IMR-90 (cell line): ENCODE measurements at regions not wholly inside any gene's neighbourhood (a gene's known extent, or its start where the extent isn't known, plus 50 kb on each side); places are given as distances from the start of the nearest gene placed in this dataset.

ENCODE experiments used
- ATAC-seq: fragments of 200-7000 bp; cut with Tn5 transposase; 2 replicates; pipeline ENCODE4 v1.9.1; 2020; ENCODE audit warnings: low read depth, mild to moderate bottlenecking, moderate library complexity
- BruUV-seq: library from RNA; stranded (reverse); fragments of 400-500 nt; replicated peaks from 2 replicates; lab custom pipeline; 2021; lab: Mats Ljungman, UMichigan
- CTCF ChIA-PET: fragments of 300-600 bp; formaldehyde crosslinking; extraction: SDS; loops from one replicate; lab custom pipeline; 2021; ENCODE audit warnings: antibody characterized with exemption; lab: Yijun Ruan, JAX
- POLR2A ChIA-PET: fragments of 300-600 bp; sonication (Branson Sonifier 250); formaldehyde crosslinking; loops from one replicate; lab custom pipeline; 2022; ENCODE audit warnings: antibody characterized with exemption; ENCODE audit not compliant: unreplicated experiment; lab: Charles Lee
- DNase-seq: peaks from one replicate; pipeline ENCODE4 v3.0.0; 2013
- H2AFZ ChIP-seq: replicated peaks from 2 replicates; pipeline ENCODE3; 2013; ENCODE audit warnings: low read length, mild to moderate bottlenecking; ENCODE audit not compliant: poor library complexity
- H2AK5ac ChIP-seq: 2 replicates; pipeline ENCODE4 v1.6.1; 2013; ENCODE audit warnings: low read depth, low read length, inconsistent platforms
- H2AK9ac ChIP-seq: replicated peaks from 2 replicates; pipeline ENCODE3; 2013; ENCODE audit warnings: mild to moderate bottlenecking, low read depth, low read length, moderate library complexity; ENCODE audit not compliant: poor library complexity
- H2BK120ac ChIP-seq: 2 replicates; pipeline ENCODE4 v1.6.1; 2013; ENCODE audit warnings: low read depth, low read length, inconsistent platforms
- H2BK15ac ChIP-seq: 3 replicates; pipeline ENCODE4 v1.6.1; 2013; ENCODE audit warnings: low read depth, low read length, inconsistent platforms
- H2BK20ac ChIP-seq: 2 replicates; pipeline ENCODE4 v1.6.1; 2013; ENCODE audit warnings: low read depth, mild to moderate bottlenecking, inconsistent platforms, low read length, moderate library complexity
- H2BK5ac ChIP-seq: 2 replicates; pipeline ENCODE4 v1.6.1; 2013; ENCODE audit warnings: mild to moderate bottlenecking, low read depth, low read length, inconsistent platforms; ENCODE audit not compliant: poor library complexity, severe bottlenecking
- H3K14ac ChIP-seq: replicated peaks from 2 replicates; pipeline ENCODE4 v1.6.1; 2013; ENCODE audit warnings: low read depth, low read length, inconsistent platforms
- H3K18ac ChIP-seq: 2 replicates; pipeline ENCODE4 v1.6.1; 2013; ENCODE audit warnings: low read depth, low read length, control low read depth
- H3K23ac ChIP-seq: 2 replicates; pipeline ENCODE4 v1.6.1; 2013; ENCODE audit warnings: low read depth, low read length, inconsistent platforms
- H3K27ac ChIP-seq: 2 replicates; pipeline ENCODE4 v1.5.1; 2013; ENCODE audit warnings: mild to moderate bottlenecking, control low read depth, low read length; ENCODE audit not compliant: insufficient read depth
- H3K27me3 ChIP-seq: 2 replicates; pipeline ENCODE4 v1.6.1; 2013; ENCODE audit warnings: low read length; ENCODE audit not compliant: control insufficient read depth, insufficient read depth
- H3K36me3 ChIP-seq: 2 replicates; pipeline ENCODE4 v1.6.1; 2013; ENCODE audit warnings: low read length, mixed read lengths; ENCODE audit not compliant: control insufficient read depth, insufficient read depth
- H3K4ac ChIP-seq: 2 replicates; pipeline ENCODE4 v1.6.1; 2013; ENCODE audit warnings: low read depth, low read length, inconsistent platforms
- H3K4me1 ChIP-seq: 2 replicates; pipeline ENCODE4 v1.6.1; 2013; ENCODE audit warnings: low read length, mixed read lengths; ENCODE audit not compliant: control insufficient read depth, insufficient read depth
- H3K4me2 ChIP-seq: 2 replicates; pipeline ENCODE4 v1.6.1; 2013; ENCODE audit warnings: low read depth, mild to moderate bottlenecking, control low read depth, low read length, moderate library complexity
- H3K4me3 ChIP-seq: 2 replicates; pipeline ENCODE4 v1.5.1; 2013; ENCODE audit warnings: low read depth, mild to moderate bottlenecking, control low read depth, low read length, moderate library complexity; ENCODE audit not compliant: insufficient read depth
- H3K56ac ChIP-seq: 2 replicates; pipeline ENCODE4 v1.6.1; 2013; ENCODE audit warnings: low read length, inconsistent platforms; ENCODE audit not compliant: insufficient read depth; ENCODE audit errors: extremely low read depth
- H3K79me1 ChIP-seq, 2 experiments: 2 replicates each; pipeline ENCODE4 v1.6.1; 2013; ENCODE audit warnings: low read length in 2 of 2, inconsistent platforms in 1 of 2, low read depth in 1 of 2
- H3K9ac ChIP-seq: 2 replicates; pipeline ENCODE4 v1.6.1; 2013; ENCODE audit warnings: low read depth, low read length, control low read depth
- H3K9me1 ChIP-seq: 2 replicates; pipeline ENCODE4 v1.6.1; 2013; ENCODE audit warnings: low read length, inconsistent platforms; ENCODE audit not compliant: insufficient read depth
- H3K9me3 ChIP-seq: 2 replicates; pipeline ENCODE4 v1.6.1; 2013; ENCODE audit warnings: low read length; ENCODE audit not compliant: control insufficient read depth, insufficient read depth
- H4K20me1 ChIP-seq: 2 replicates; pipeline ENCODE4 v1.6.1; 2013; ENCODE audit warnings: low read length, inconsistent platforms; ENCODE audit not compliant: insufficient read depth
- H4K5ac ChIP-seq: 2 replicates; pipeline ENCODE4 v1.6.1; 2013; ENCODE audit warnings: mild to moderate bottlenecking, low read depth, low read length, control low read depth
- H4K8ac ChIP-seq, 2 experiments: 2 replicates each; pipeline ENCODE4 v1.6.1; 2013; ENCODE audit warnings: low read depth in 2 of 2, low read length in 2 of 2, control low read depth in 1 of 2, inconsistent platforms in 1 of 2
- H4K91ac ChIP-seq: 2 replicates; pipeline ENCODE4 v1.6.1; 2013; ENCODE audit warnings: low read depth, low read length, inconsistent platforms; ENCODE audit not compliant: insufficient read depth
- BHLHE40 ChIP-seq: fragments of 150-350 bp; IDR thresholded peaks from 2 replicates; pipeline ENCODE4 v1.6.1; 2016; ENCODE audit warnings: mild to moderate bottlenecking, low read depth, low read length
- CEBPB ChIP-seq: IDR thresholded peaks from 2 replicates; pipeline ENCODE4 v1.6.1; 2012; ENCODE audit warnings: low read depth, low read length, improper control_type of control experiment
- CHD1 ChIP-seq: IDR thresholded peaks from 2 replicates; pipeline ENCODE4 v1.6.1; 2012; ENCODE audit warnings: low read depth, low read length, improper control_type of control experiment
- ELK1 ChIP-seq: fragments of 150-350 bp; IDR thresholded peaks from 2 replicates; pipeline ENCODE4 v1.6.1; 2016; ENCODE audit warnings: low read depth, mild to moderate bottlenecking, low read length, moderate library complexity, borderline replicate concordance
- MAFK ChIP-seq: IDR thresholded peaks from 2 replicates; pipeline ENCODE4 v1.6.1; 2012; ENCODE audit warnings: low read depth, low read length, improper control_type of control experiment
- MAZ ChIP-seq: IDR thresholded peaks from 2 replicates; pipeline ENCODE4 v1.6.1; 2012; ENCODE audit warnings: low read depth, mild to moderate bottlenecking, low read length, improper control_type of control experiment, moderate library complexity, borderline replicate concordance
- MXI1 ChIP-seq: IDR thresholded peaks from 2 replicates; pipeline ENCODE4 v1.6.1; 2012; ENCODE audit warnings: low read depth, mild to moderate bottlenecking, low read length, moderate library complexity, borderline replicate concordance
- NFE2L2 ChIP-seq: fragments of 150-350 bp; IDR thresholded peaks from 2 replicates; pipeline ENCODE4 v1.6.1; 2016; ENCODE audit warnings: low read depth, mild to moderate bottlenecking, low read length
- RFX5 ChIP-seq: IDR thresholded peaks from 2 replicates; pipeline ENCODE4 v1.8.0; 2012; ENCODE audit warnings: low read depth, mild to moderate bottlenecking, low read length, moderate library complexity
- WGBS, 2 experiments: methylation state at CpG; one replicate each; pipeline versions ENCODE4 v1.1.5 to v1.1.7; 2013; ENCODE audit warnings: missing lambda C conversion rate in 2 of 2; ENCODE audit not compliant: insufficient read length in 1 of 2; ENCODE audit errors: extremely low coverage in 2 of 2; 5-methylcytosine and 5-hydroxymethylcytosine counted together
- dilution Hi-C: fragments of 300-500 bp; cut with HindIII; formaldehyde crosslinking; loops from one replicate; pipeline ENCODE4 v1.14.3; 2018; ENCODE audit warnings: low sequenced_read_pairs; ENCODE audit not compliant: unreplicated experiment
- in situ Hi-C: fragments of 300-500 bp; cut with MboI; formaldehyde crosslinking; loops from 3 replicates; pipeline ENCODE4 v1.14.3; 2019; ENCODE audit warnings: low sequenced_read_pairs, inconsistent platforms, mixed read lengths
- intact Hi-C: fragments of 100-400 bp; cut with micrococcal nuclease; formaldehyde crosslinking; loops from 2 replicates; pipeline ENCODE4 v1.10.0; 2022

DNA sequence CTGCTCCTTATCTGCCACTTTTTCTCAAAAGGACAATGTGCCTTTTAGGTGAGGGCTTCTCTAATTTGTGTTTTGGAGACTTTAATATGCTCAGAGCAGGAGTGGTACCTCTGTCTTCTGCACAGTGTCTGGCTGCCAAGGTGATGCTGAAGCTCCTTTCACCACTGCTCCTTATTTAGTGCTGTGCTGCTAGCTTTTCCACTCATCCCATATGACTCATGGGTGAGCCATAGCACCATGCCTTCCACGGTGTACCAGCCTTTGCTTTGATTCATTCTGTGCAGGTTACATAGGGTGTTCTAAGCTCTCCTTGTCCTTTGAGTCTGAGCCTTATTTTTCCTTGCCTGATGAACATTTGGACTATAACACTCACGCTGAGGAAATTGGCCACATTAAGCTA is 202.4 kb downstream of the ARL6IP6 start:
- ChIA-PET CTCF (no interaction called here), POLR2A (no interaction called here)
- WGBS, 2 experiments, result 33% methylated on average over 1 of the region's 2 CpGs; no CpG with 5 or more reads in 1 of the 2 experiments
- no peak for ATAC-seq
- DNase-seq, result no peak
- no peak overlapping the region for H3K4me2 ChIP-seq
- in situ Hi-C loops, result no loop called here
- H2AK5ac ChIP-seq, result no peak overlapping the region
- dilution Hi-C loops, result no loop called here
- no peaks in the 10 kb centered on the region for H3K79me1 ChIP-seq
- H3K18ac ChIP-seq, result no peak overlapping the region
- no peak overlapping the region for H2BK120ac ChIP-seq
- H2BK5ac ChIP-seq, result no peak overlapping the region
- H3K9ac ChIP-seq, result no peak overlapping the region
- H4K5ac ChIP-seq, result no peak overlapping the region
- H3K4me1 ChIP-seq, result no peaks in the 10 kb centered on the region
- H3K36me3 ChIP-seq, result no peaks in the 10 kb centered on the region
- no peak overlapping the region for H3K4me3 ChIP-seq
- H3K56ac ChIP-seq, result no peak overlapping the region
- H3K14ac ChIP-seq, result no peak overlapping the region
- no peak overlapping the region for H3K4ac ChIP-seq
- H3K9me1 ChIP-seq, result no peaks in the 10 kb centered on the region
- H3K27me3 ChIP-seq, result no peaks in the 10 kb centered on the region
- no peak overlapping the region for H2AFZ ChIP-seq
- no peaks in the 10 kb centered on the region for H4K20me1 ChIP-seq
- no peak overlapping the region for H2BK15ac ChIP-seq
- H3K9me3 ChIP-seq, result peaks cover 2% of the 10 kb centered on the region; the same call in 1 of the 2 replicates
- TF ChIP-seq CEBPB (no peak), MAFK (no peak), CHD1 (no peak), RFX5 (no peak), NFE2L2 (no peak), MXI1 (no peak), MAZ (no peak), ELK1 (no peak), BHLHE40 (no peak)
- H2BK20ac ChIP-seq, result no peak overlapping the region
- H4K8ac ChIP-seq, result no peak overlapping the region
- H4K91ac ChIP-seq, result no peak overlapping the region
- BruUV-seq, result no TSS peak
- intact Hi-C loops, result no loop called here
- no peak overlapping the region for H3K27ac ChIP-seq
- H2AK9ac ChIP-seq, result no peak overlapping the region
- no peak overlapping the region for H3K23ac ChIP-seq
